IMR-90 (cell line): ENCODE measurements at regions not wholly inside any gene's neighbourhood (a gene's known extent, or its start where the extent isn't known, plus 50 kb on each side); places are given as distances from the start of the nearest gene placed in this dataset.

Experiments used
- ATAC-seq: fragments of 200-7000 bp; cut with Tn5 transposase; 2 replicates; pipeline ENCODE4 v1.9.1; 2020; ENCODE audit warnings: low read depth, mild to moderate bottlenecking, moderate library complexity
- BruUV-seq: library from RNA; stranded (reverse); fragments of 400-500 nt; replicated peaks from 2 replicates; lab custom pipeline; 2021; lab: Mats Ljungman, UMichigan
- CTCF ChIA-PET: fragments of 300-600 bp; formaldehyde crosslinking; extraction: SDS; loops from one replicate; lab custom pipeline; 2021; ENCODE audit warnings: antibody characterized with exemption; lab: Yijun Ruan, JAX
- POLR2A ChIA-PET: fragments of 300-600 bp; sonication (Branson Sonifier 250); formaldehyde crosslinking; loops from one replicate; lab custom pipeline; 2022; ENCODE audit warnings: antibody characterized with exemption; ENCODE audit not compliant: unreplicated experiment; lab: Charles Lee
- DNase-seq: peaks from one replicate; pipeline ENCODE4 v3.0.0; 2013
- H2AFZ ChIP-seq: replicated peaks from 2 replicates; pipeline ENCODE3; 2013; ENCODE audit warnings: low read length, mild to moderate bottlenecking; ENCODE audit not compliant: poor library complexity
- H2AK5ac ChIP-seq: 2 replicates; pipeline ENCODE4 v1.6.1; 2013; ENCODE audit warnings: low read depth, low read length, inconsistent platforms
- H2AK9ac ChIP-seq: replicated peaks from 2 replicates; pipeline ENCODE3; 2013; ENCODE audit warnings: mild to moderate bottlenecking, low read depth, low read length, moderate library complexity; ENCODE audit not compliant: poor library complexity
- H2BK120ac ChIP-seq: 2 replicates; pipeline ENCODE4 v1.6.1; 2013; ENCODE audit warnings: low read depth, low read length, inconsistent platforms
- H2BK15ac ChIP-seq: 3 replicates; pipeline ENCODE4 v1.6.1; 2013; ENCODE audit warnings: low read depth, low read length, inconsistent platforms
- H2BK20ac ChIP-seq: 2 replicates; pipeline ENCODE4 v1.6.1; 2013; ENCODE audit warnings: low read depth, mild to moderate bottlenecking, inconsistent platforms, low read length, moderate library complexity
- H2BK5ac ChIP-seq: 2 replicates; pipeline ENCODE4 v1.6.1; 2013; ENCODE audit warnings: mild to moderate bottlenecking, low read depth, low read length, inconsistent platforms; ENCODE audit not compliant: poor library complexity, severe bottlenecking
- H3K14ac ChIP-seq: replicated peaks from 2 replicates; pipeline ENCODE4 v1.6.1; 2013; ENCODE audit warnings: low read depth, low read length, inconsistent platforms
- H3K18ac ChIP-seq: 2 replicates; pipeline ENCODE4 v1.6.1; 2013; ENCODE audit warnings: low read depth, low read length, control low read depth
- H3K23ac ChIP-seq: 2 replicates; pipeline ENCODE4 v1.6.1; 2013; ENCODE audit warnings: low read depth, low read length, inconsistent platforms
- H3K27ac ChIP-seq: 2 replicates; pipeline ENCODE4 v1.5.1; 2013; ENCODE audit warnings: mild to moderate bottlenecking, control low read depth, low read length; ENCODE audit not compliant: insufficient read depth
- H3K27me3 ChIP-seq: 2 replicates; pipeline ENCODE4 v1.6.1; 2013; ENCODE audit warnings: low read length; ENCODE audit not compliant: control insufficient read depth, insufficient read depth
- H3K36me3 ChIP-seq: 2 replicates; pipeline ENCODE4 v1.6.1; 2013; ENCODE audit warnings: low read length, mixed read lengths; ENCODE audit not compliant: control insufficient read depth, insufficient read depth
- H3K4ac ChIP-seq: 2 replicates; pipeline ENCODE4 v1.6.1; 2013; ENCODE audit warnings: low read depth, low read length, inconsistent platforms
- H3K4me1 ChIP-seq: 2 replicates; pipeline ENCODE4 v1.6.1; 2013; ENCODE audit warnings: low read length, mixed read lengths; ENCODE audit not compliant: control insufficient read depth, insufficient read depth
- H3K4me2 ChIP-seq: 2 replicates; pipeline ENCODE4 v1.6.1; 2013; ENCODE audit warnings: low read depth, mild to moderate bottlenecking, control low read depth, low read length, moderate library complexity
- H3K4me3 ChIP-seq: 2 replicates; pipeline ENCODE4 v1.5.1; 2013; ENCODE audit warnings: low read depth, mild to moderate bottlenecking, control low read depth, low read length, moderate library complexity; ENCODE audit not compliant: insufficient read depth
- H3K56ac ChIP-seq: 2 replicates; pipeline ENCODE4 v1.6.1; 2013; ENCODE audit warnings: low read length, inconsistent platforms; ENCODE audit not compliant: insufficient read depth; ENCODE audit errors: extremely low read depth
- H3K79me1 ChIP-seq, 2 experiments: 2 replicates each; pipeline ENCODE4 v1.6.1; 2013; ENCODE audit warnings: low read length in 2 of 2, inconsistent platforms in 1 of 2, low read depth in 1 of 2
- H3K9ac ChIP-seq: 2 replicates; pipeline ENCODE4 v1.6.1; 2013; ENCODE audit warnings: low read depth, low read length, control low read depth
- H3K9me1 ChIP-seq: 2 replicates; pipeline ENCODE4 v1.6.1; 2013; ENCODE audit warnings: low read length, inconsistent platforms; ENCODE audit not compliant: insufficient read depth
- H3K9me3 ChIP-seq: 2 replicates; pipeline ENCODE4 v1.6.1; 2013; ENCODE audit warnings: low read length; ENCODE audit not compliant: control insufficient read depth, insufficient read depth
- H4K20me1 ChIP-seq: 2 replicates; pipeline ENCODE4 v1.6.1; 2013; ENCODE audit warnings: low read length, inconsistent platforms; ENCODE audit not compliant: insufficient read depth
- H4K5ac ChIP-seq: 2 replicates; pipeline ENCODE4 v1.6.1; 2013; ENCODE audit warnings: mild to moderate bottlenecking, low read depth, low read length, control low read depth
- H4K8ac ChIP-seq, 2 experiments: 2 replicates each; pipeline ENCODE4 v1.6.1; 2013; ENCODE audit warnings: low read depth in 2 of 2, low read length in 2 of 2, control low read depth in 1 of 2, inconsistent platforms in 1 of 2
- H4K91ac ChIP-seq: 2 replicates; pipeline ENCODE4 v1.6.1; 2013; ENCODE audit warnings: low read depth, low read length, inconsistent platforms; ENCODE audit not compliant: insufficient read depth
- CHD1 ChIP-seq: IDR thresholded peaks from 2 replicates; pipeline ENCODE4 v1.6.1; 2012; ENCODE audit warnings: low read depth, low read length, improper control_type of control experiment
- FOS ChIP-seq: fragments of 150-350 bp; IDR thresholded peaks from 2 replicates; pipeline ENCODE4 v1.6.1; 2016; ENCODE audit warnings: low read depth, low read length
- MAFK ChIP-seq: IDR thresholded peaks from 2 replicates; pipeline ENCODE4 v1.6.1; 2012; ENCODE audit warnings: low read depth, low read length, improper control_type of control experiment
- MAZ ChIP-seq: IDR thresholded peaks from 2 replicates; pipeline ENCODE4 v1.6.1; 2012; ENCODE audit warnings: low read depth, mild to moderate bottlenecking, low read length, improper control_type of control experiment, moderate library complexity, borderline replicate concordance
- NFE2L2 ChIP-seq: fragments of 150-350 bp; IDR thresholded peaks from 2 replicates; pipeline ENCODE4 v1.6.1; 2016; ENCODE audit warnings: low read depth, mild to moderate bottlenecking, low read length
- POLR2A ChIP-seq: IDR thresholded peaks from 2 replicates; pipeline ENCODE4 v1.6.1; 2012; ENCODE audit warnings: mild to moderate bottlenecking, low read depth, low read length
- RAD21 ChIP-seq: IDR thresholded peaks from 2 replicates; pipeline ENCODE4 v1.6.1; 2012; ENCODE audit warnings: low read length, improper control_type of control experiment
- RFX5 ChIP-seq: IDR thresholded peaks from 2 replicates; pipeline ENCODE4 v1.8.0; 2012; ENCODE audit warnings: low read depth, mild to moderate bottlenecking, low read length, moderate library complexity
- SMC3 ChIP-seq: fragments of 150-350 bp; IDR thresholded peaks from 2 replicates; pipeline ENCODE4 v1.6.1; 2016; ENCODE audit warnings: low read depth, mild to moderate bottlenecking, antibody characterized with exemption, low read length, moderate library complexity
- WGBS, 2 experiments: methylation state at CpG; one replicate each; pipeline versions ENCODE4 v1.1.5 to v1.1.7; 2013; ENCODE audit warnings: missing lambda C conversion rate in 2 of 2; ENCODE audit not compliant: insufficient read length in 1 of 2; ENCODE audit errors: extremely low coverage in 2 of 2; 5-methylcytosine and 5-hydroxymethylcytosine counted together
- dilution Hi-C: fragments of 300-500 bp; cut with HindIII; formaldehyde crosslinking; loops from one replicate; pipeline ENCODE4 v1.14.3; 2018; ENCODE audit warnings: low sequenced_read_pairs; ENCODE audit not compliant: unreplicated experiment
- in situ Hi-C: fragments of 300-500 bp; cut with MboI; formaldehyde crosslinking; loops from 3 replicates; pipeline ENCODE4 v1.14.3; 2019; ENCODE audit warnings: low sequenced_read_pairs, inconsistent platforms, mixed read lengths
- intact Hi-C: fragments of 100-400 bp; cut with micrococcal nuclease; formaldehyde crosslinking; loops from 2 replicates; pipeline ENCODE4 v1.10.0; 2022
- TF ChIP-seq, protein P1 (sequence below): fragments of 150-350 bp; IDR thresholded peaks from 2 replicates; pipeline ENCODE4 v1.6.1; 2016; ENCODE audit warnings: low read depth, mild to moderate bottlenecking, low read length, moderate library complexity, borderline replicate concordance

- BruUV-seq: no TSS peak
- in situ Hi-C loops: no loop called here
- H3K9me3 ChIP-seq: peaks cover 32% of the 10 kb centered on the region
Observed at GRCh38 chr5:2399804-2400203, 351.7 kb downstream of the IRX2 start.

More at GRCh38 chr5:2399804-2400203, 351.7 kb downstream of the IRX2 start:
- WGBS, 2 experiments: 31% methylated on average over 4 of the region's 7 CpGs; no CpG with 5 or more reads in 1 of the 2 experiments
- no peak for ATAC-seq
- intact Hi-C loops: no loop called here
- no peak overlapping the region for H3K4me3 ChIP-seq
- H2AK5ac ChIP-seq: no peak overlapping the region
- H3K56ac ChIP-seq: no peak overlapping the region
- no peak overlapping the region for H3K4ac ChIP-seq
- no peak overlapping the region for H3K23ac ChIP-seq
- no peaks in the 10 kb centered on the region for H3K27me3 ChIP-seq
- H3K4me1 ChIP-seq: no peaks in the 10 kb centered on the region
- CTCF ChIA-PET: interaction anchor here (0.6 kb wide), 1 partner anchor 525 kb away, joined by 3 read pairs; no protein-coding TSS in a partner anchor
- no peaks in the 10 kb centered on the region for H3K9me1 ChIP-seq
- POLR2A ChIA-PET: no interaction called here
- no peak overlapping the region for H2BK120ac ChIP-seq
- H3K27ac ChIP-seq: no peak overlapping the region
- H3K14ac ChIP-seq: no peak overlapping the region
- dilution Hi-C loops: no loop called here
- H4K20me1 ChIP-seq: no peaks in the 10 kb centered on the region
- H3K9ac ChIP-seq: no peak overlapping the region
- H4K5ac ChIP-seq: no peak overlapping the region
- no peak for TF ChIP-seq FOS
- TF ChIP-seq MAZ: no peak
- TF ChIP-seq, protein P1, sequence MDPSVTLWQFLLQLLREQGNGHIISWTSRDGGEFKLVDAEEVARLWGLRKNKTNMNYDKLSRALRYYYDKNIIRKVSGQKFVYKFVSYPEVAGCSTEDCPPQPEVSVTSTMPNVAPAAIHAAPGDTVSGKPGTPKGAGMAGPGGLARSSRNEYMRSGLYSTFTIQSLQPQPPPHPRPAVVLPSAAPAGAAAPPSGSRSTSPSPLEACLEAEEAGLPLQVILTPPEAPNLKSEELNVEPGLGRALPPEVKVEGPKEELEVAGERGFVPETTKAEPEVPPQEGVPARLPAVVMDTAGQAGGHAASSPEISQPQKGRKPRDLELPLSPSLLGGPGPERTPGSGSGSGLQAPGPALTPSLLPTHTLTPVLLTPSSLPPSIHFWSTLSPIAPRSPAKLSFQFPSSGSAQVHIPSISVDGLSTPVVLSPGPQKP: no peak
- TF ChIP-seq RFX5: no peak
- no peak for TF ChIP-seq CHD1
- TF ChIP-seq POLR2A: no peak
- no peak for TF ChIP-seq NFE2L2
- TF ChIP-seq SMC3: no peak
- TF ChIP-seq RAD21: no peak
- TF ChIP-seq MAFK: no peak
- H2BK20ac ChIP-seq: no peak overlapping the region
- H2BK5ac ChIP-seq: no peak overlapping the region
- no peak overlapping the region for H3K4me2 ChIP-seq
- no peak for DNase-seq
- no peak overlapping the region for H2AFZ ChIP-seq
- H3K36me3 ChIP-seq: no peaks in the 10 kb centered on the region
- no peak overlapping the region for H2AK9ac ChIP-seq
- no peak overlapping the region for H4K8ac ChIP-seq
- no peak overlapping the region for H4K91ac ChIP-seq
- H3K18ac ChIP-seq: no peak overlapping the region
- H2BK15ac ChIP-seq: no peak overlapping the region
- H3K79me1 ChIP-seq: no peaks in the 10 kb centered on the region
